NCI-H82 (cell line): ENCODE measurements at regions not wholly inside any gene's neighbourhood (a gene's known extent, or its start where the extent isn't known, plus 50 kb on each side); places are given as distances from the start of the nearest gene placed in this dataset.
A peak's percentile ranks its signal among the peaks of the same experiment; 100 is the strongest.

ENCODE experiments used
- DNase-seq: peaks from one replicate; lab custom pipeline; 2025; lab: John Stamatoyannopoulos, UW

DNA sequence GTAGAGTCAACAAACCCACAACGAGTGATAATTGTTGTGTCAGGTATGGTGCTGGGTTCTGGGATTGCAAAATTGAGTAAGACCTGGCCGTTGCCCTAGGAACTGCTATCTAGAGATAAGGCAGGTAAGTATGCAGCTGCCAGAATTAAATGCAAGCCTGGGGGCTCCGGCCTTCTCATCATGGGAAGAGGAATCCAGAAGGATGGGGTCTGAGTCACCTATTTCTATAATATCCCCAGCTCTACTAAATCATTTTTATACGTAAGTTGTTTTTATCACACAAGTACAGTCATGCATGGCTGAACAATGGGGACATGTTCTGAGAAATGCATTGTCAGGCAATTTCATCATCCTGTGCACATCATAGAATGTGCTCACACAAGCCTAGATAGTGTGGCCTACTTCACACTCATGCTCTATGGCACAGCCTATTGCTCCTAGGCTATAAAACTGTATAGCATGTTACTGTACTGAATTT is 203.0 kb downstream of the KLF5 start:
- peak; percentile 70 for DNase-seq

DNA sequence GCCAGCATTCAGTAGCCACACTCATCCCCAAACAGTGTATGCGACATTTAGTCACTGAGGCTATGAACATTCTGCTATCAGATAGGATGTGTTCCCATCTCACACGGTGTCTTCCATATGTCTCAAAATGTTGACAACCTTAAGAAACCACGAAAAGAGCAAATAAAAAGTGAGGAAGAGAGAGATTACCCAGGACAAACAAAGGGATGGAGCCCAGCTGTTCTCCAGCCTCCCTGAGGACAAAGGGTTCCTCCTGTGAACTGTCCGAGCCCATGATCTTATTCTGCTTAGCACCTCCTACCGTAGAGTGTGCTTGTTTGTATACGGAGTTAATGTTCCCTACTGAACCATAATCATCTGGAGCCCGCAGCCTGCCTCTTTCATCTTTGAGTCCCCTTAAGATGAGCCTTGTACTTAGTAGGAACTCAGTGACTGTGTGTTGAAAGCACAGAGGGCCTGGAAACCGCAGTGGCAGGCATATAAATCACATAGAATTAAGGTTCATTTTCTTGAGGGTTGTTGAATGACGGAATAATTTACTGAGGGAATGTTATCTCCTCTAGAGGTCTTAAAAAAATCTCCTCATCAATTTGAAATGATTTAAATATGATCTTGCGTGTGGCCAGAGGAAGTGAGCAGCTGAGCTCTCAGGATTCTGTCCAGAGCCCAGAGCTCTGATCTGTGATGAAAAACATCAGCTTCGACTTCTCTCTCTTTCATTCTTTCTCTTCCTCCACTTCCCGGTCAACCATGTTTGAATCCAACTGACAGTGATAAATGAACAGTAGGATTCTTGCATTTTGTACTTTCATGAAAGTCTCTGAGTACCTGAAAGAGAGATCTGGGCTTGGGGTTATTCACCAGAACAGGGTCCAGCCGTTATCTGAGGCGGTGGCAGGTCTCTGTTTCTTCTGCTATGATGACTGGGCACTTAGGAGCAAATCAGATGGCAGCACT is 200.5 kb downstream of the KLF5 start:
- no peak for DNase-seq

DNA sequence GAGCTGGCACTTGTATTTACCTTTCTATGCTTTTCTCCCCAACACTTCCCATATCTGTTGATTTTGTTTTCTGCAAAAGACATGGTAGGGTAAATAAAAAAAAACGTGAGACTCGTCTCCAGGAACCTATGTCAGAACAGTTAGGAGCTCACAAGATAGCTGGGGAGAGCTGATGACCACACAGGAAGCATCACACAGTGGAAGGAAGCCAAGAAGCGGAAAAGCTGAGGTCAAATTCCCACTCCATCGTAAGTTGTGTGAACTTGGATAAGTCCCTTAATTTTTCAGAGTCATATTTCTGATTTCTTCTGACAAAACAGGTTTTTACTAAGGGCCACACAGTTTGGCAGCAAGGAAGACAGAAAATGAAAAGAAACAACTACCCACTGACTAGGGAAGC is 199.6 kb downstream of the KLF5 start:
- DNase-seq = no peak

DNA sequence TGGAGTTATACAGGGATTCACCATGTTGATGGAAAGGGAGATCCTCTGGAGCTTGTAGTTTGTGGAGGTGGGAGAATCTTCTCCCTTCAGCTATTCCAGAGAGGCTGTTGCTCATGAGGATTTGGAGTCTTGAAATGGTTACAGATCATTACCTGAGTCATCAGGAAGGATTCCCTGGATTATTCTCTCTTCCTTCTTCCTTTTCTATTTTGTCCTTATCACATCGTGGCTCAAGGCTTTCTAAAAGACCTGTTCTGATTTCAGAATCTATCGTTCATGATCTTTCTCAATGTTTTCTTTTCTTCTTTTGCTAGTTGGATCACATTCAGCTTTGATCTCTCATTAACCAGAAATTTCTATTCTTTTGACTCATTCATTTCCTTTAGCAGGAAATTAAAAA is 196.0 kb downstream of the KLF5 start:
- no peak for DNase-seq

DNA sequence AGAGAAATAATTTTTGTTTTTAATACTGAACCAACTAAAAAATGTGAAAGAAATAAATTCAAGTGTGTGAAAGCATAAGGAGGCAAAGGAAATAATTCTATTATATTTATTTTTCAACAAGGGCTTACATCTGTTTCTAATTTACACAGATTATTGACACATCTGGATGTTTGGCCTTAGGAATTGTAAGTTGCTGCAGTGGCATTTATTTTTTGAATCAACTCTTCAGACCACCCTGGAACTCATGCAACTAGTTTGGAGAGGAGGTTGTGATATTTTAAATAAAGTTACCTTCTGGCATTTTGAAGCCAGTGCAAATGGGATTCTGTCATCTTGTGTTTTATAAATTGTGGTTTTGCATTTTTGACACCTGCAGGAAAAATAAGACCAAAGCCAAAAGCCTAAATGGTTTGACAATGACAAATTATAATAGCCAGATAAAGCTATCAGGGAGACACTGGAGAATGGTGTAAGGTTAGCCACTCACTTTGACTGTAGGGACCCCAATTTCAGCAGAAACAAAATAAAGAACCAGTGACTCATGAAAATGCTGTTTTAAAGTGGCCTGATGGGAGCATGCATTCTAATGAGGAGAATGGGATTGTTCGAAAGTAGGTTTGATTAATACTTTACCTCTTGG is 192.9 kb downstream of the KLF5 start:
- DNase-seq = no peak

GRCh38 chr13:73250061-73250460 is 191.3 kb downstream of the KLF5 start:
- DNase-seq = no peak

DNA sequence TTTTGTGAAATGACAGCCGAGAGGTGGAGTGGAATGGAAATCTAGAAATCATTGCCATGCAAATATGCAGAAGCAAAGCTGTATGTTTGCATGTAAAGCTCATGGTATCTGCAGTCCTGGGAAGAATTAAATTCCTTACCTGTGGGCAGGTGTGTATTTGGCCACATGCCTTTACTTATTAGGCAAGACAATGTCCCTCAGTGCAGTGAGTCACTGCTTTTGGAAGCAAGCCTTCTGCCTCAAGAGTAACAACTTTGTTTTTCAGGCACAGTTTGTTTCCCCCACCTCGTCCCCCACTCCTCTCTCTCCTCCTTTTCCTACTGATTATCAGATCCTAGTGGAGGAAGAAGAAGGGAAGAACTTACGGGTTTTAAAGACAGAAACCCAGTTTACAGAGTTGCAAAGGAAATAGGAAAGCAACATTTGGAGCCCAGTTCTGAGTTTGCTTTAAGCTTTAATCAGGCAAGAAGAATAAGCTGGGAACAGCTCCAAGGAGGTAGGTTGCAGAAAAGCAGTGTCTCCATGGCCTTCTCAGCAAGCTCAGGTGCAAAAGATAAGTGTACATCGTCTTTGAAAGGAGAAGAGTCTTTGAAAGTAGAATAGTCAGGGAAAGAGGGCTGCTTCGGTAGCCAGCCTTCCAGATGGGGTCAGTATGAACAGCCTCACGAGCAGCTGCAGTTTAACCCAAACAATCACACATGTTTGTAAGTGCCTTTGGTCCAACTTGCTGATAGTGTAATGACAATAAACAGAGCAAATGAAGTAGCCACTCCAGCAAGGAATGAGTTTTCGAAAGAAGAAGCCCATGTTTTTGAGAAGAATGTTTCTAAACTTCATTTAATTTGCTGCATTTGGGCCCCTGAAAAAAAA is 190.1 kb downstream of the KLF5 start:
- DNase-seq = no peak

- DNase-seq = no peak
Measured at GRCh38 chr13:73248154-73248553, 189.3 kb downstream of the KLF5 start.

- DNase-seq = no peak
Measured at GRCh38 chr13:73245246-73245645, 186.4 kb downstream of the KLF5 start.

DNA sequence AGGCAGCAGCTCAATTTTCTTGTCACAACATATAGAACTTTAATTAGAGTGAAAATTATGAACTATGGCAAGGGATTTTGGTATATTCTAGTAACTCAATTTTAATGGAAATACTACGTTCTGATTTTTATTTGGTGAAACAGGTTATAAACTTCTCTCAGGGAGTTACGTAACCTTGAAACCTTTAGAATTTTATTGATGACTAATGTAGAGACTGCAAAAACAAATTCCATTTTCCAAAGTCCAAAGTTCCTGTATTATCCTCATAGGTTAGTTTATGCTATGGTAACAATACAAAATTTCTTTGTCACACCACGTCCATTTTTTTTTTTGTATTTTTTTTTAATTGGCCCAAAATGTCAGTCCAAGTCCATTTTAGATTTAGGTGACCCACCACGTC is 185.7 kb downstream of the KLF5 start:
- no peak for DNase-seq

- no peak for DNase-seq
Measured at GRCh38 chr13:73242515-73243015, 183.8 kb downstream of the KLF5 start.

- no peak for DNase-seq
Measured at GRCh38 chr13:73240193-73240592, 181.4 kb downstream of the KLF5 start.

DNA sequence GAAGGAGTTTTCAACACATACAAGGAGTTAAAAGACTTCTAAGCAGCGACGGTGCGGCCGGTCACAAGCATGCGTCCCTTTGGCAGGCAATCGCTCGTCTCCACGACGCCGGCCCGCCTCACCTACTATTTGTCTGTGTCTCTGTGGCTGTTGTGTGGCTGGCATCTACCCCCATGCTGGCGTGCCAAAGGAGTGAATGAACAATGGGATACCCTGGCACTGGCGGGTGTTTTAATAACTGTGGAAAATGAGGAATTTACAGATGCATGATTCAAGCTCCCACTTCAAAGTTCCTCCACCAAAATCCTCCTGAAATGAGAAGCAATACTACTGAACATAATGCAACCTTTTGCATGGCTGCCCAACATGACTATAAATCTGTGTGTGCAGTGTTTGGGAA is 176.6 kb downstream of the KLF5 start:
- DNase-seq = no peak

DNA sequence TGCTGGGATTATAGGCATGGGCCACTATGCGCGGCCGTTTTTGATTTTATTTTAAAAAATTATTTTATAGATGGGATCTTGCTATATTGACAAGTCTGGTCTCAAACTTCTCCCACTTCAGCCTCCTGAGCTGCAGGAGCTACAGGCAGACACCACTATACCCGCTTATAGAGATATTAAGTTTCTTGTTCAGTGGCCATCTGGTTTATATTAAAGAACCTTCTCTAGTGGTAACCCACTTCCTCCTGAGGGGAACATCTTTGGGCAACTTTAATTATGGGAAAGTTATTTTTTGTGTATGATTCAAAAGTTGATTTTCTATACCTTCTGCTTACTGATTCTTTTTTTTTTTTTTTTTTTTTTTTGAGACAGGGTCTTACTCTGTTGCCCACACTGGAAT is 172.7 kb downstream of the KLF5 start:
- no peak for DNase-seq

- DNase-seq = no peak
Measured at GRCh38 chr13:73230716-73231115, 171.9 kb downstream of the KLF5 start.

GRCh38 chr13:73228546-73228945 is 169.7 kb downstream of the KLF5 start:
- no peak for DNase-seq

DNA sequence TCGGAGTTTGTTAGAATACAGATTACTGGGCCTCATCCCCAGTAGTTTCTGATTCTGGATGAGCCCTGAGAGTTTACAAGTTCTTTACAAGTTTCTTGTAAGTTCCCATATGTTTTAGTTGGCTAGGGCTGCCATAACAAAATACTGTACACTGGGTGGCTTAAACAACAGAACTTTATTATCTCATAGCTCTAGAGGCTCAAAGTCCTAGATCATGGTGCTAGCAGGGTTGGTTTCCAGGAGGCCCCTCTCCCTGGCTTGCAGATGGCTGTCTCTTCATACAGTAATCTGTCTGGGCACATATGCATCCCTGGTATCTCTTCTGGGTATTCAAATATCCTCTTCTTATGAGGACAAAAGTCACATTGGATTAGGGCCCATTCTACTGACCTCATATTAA is 167.2 kb downstream of the KLF5 start:
- DNase-seq = no peak

GRCh38 chr13:73224703-73225102 is 165.9 kb downstream of the KLF5 start:
- DNase-seq = no peak

DNA sequence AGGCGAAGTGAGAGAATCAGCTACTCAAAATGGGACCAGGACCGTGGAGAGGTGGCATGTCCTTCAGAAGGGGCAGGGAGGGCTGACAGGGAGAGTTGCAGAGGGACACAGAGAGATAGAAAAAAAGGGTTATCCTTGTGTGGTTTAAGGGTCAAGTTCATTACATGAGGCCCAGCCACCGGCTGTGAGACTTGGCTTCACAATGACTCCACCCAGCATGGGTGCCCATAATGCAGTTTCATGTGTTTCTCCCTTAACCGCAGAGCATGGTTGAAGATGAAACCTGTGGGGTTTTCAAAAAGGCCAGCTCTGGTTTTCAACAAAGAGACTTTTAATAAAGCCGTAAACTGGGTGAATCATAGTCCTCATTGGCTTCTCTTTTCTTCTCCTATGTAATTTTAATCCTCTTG is 164.6 kb downstream of the KLF5 start:
- DNase-seq = no peak

- DNase-seq = no peak
Measured at GRCh38 chr13:73222627-73223305, 164.0 kb downstream of the KLF5 start.

- no peak for DNase-seq
Measured at GRCh38 chr13:73220966-73221720, 162.3 kb downstream of the KLF5 start.
